DOHH2 (cell line): ENCODE measurements at regions not wholly inside any gene's neighbourhood (a gene's known extent, or its start where the extent isn't known, plus 50 kb on each side); places are given as distances from the start of the nearest gene placed in this dataset.

Experiments used
- H3F3A ChIP-seq: fragments of 200-600 bp; sonication (generic), shearing (Covaris generic); 2 replicates; pipeline ENCODE4 v1.6.0; 2016; ENCODE audit warnings: antibody characterized with exemption, mild to moderate bottlenecking; ENCODE audit not compliant: control insufficient read depth, insufficient read depth
- H3K27ac ChIP-seq: fragments of 200-600 bp; sonication (generic); 2 replicates; pipeline ENCODE4 v1.5.1; 2014; ENCODE audit warnings: low read depth, mild to moderate bottlenecking, low read length, moderate library complexity
- H3K27me3 ChIP-seq: fragments of 200-600 bp; sonication (generic); 2 replicates; pipeline ENCODE4 v1.6.1; 2014; ENCODE audit warnings: mild to moderate bottlenecking, low read length, mixed read lengths; ENCODE audit not compliant: control insufficient read depth
- H3K36me3 ChIP-seq: fragments of 200-600 bp; sonication (generic); 2 replicates; pipeline ENCODE4 v1.6.1; 2014; ENCODE audit warnings: mild to moderate bottlenecking, low read length, moderate library complexity, mixed read lengths; ENCODE audit not compliant: control insufficient read depth
- H3K4me1 ChIP-seq: fragments of 200-600 bp; sonication (generic); 2 replicates; pipeline ENCODE4 v1.6.1; 2014; ENCODE audit warnings: mild to moderate bottlenecking, low read length, mixed read lengths; ENCODE audit not compliant: control insufficient read depth
- H3K4me2 ChIP-seq: fragments of 200-600 bp; sonication (generic); 2 replicates; pipeline ENCODE4 v1.6.0; 2014; ENCODE audit warnings: mild to moderate bottlenecking, low read length, moderate library complexity
- H3K4me3 ChIP-seq: fragments of 200-600 bp; sonication (generic); 2 replicates; pipeline ENCODE4 v1.5.1; 2014; ENCODE audit warnings: mild to moderate bottlenecking, low read length, mixed read lengths
- H3K79me2 ChIP-seq: fragments of 200-600 bp; sonication (generic); 2 replicates; pipeline ENCODE4 v1.6.1; 2014; ENCODE audit warnings: mild to moderate bottlenecking, low read length, mixed read lengths; ENCODE audit not compliant: control insufficient read depth
- H3K9me2 ChIP-seq: fragments of 200-600 bp; sonication (generic); replicated peaks from 2 replicates; pipeline ENCODE4 v1.6.1; 2014; ENCODE audit warnings: mild to moderate bottlenecking, low read length, mixed read lengths; ENCODE audit not compliant: control insufficient read depth
- H3K9me3 ChIP-seq: fragments of 200-600 bp; sonication (generic); 2 replicates; pipeline ENCODE4 v1.6.1; 2014; ENCODE audit warnings: antibody characterized with exemption, low read length, mixed read lengths; ENCODE audit not compliant: control insufficient read depth, insufficient read depth
- H4K20me1 ChIP-seq: fragments of 200-600 bp; sonication (generic); 2 replicates; pipeline ENCODE4 v1.6.0; 2014; ENCODE audit warnings: low read depth, mild to moderate bottlenecking, antibody characterized with exemption, low read length, moderate library complexity; ENCODE audit not compliant: control insufficient read depth, insufficient read depth
- EZH2phosphoT487 ChIP-seq: fragments of 200-600 bp; sonication (generic); IDR thresholded peaks from 2 replicates; pipeline ENCODE4 v1.6.1; 2017; ENCODE audit warnings: borderline replicate concordance, mild to moderate bottlenecking, antibody characterized with exemption, low read length, moderate library complexity, mixed read lengths
- TF ChIP-seq, protein P1 (sequence below): fragments of 200-600 bp; sonication (generic); IDR thresholded peaks from one replicate; pipeline ENCODE4 v1.5.1; 2014; ENCODE audit warnings: antibody characterized with exemption, mild to moderate bottlenecking, low read depth, low read length; ENCODE audit not compliant: poor library complexity, severe bottlenecking

DNA sequence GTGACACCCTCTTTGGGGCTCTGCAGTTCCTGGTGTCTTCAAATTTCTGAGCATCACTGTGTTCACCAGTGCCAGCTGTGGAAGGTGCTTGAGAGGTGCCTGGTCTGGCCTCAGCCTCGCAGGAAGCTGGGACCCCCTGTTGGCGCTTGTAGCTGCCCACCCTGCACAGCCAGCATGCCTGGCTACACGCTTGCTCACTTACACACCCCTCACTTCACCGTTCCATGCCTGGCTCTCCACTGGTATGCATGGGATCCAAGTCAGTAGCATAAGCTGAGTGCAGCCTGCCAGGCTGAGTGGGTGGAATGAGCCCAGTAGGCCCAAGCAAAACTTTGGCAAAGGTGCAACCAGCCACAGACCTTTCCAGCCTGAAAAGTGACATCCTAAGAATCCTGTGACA, 801.4 kb upstream of the PTPRD start:
- H3K9me3 ChIP-seq = peaks cover 8% of the 10 kb centered on the region; the same call in 1 of the 2 replicates
- H4K20me1 ChIP-seq = no peaks in the 10 kb centered on the region
- no peaks in the 10 kb centered on the region for H3K9me2 ChIP-seq
- no peaks in the 10 kb centered on the region for H3K27me3 ChIP-seq
- no peak overlapping the region for H3K4me3 ChIP-seq
- H3F3A ChIP-seq = no peaks in the 10 kb centered on the region
- no peaks in the 10 kb centered on the region for H3K79me2 ChIP-seq
- no peak for TF ChIP-seq EZH2phosphoT487
- TF ChIP-seq, protein P1, sequence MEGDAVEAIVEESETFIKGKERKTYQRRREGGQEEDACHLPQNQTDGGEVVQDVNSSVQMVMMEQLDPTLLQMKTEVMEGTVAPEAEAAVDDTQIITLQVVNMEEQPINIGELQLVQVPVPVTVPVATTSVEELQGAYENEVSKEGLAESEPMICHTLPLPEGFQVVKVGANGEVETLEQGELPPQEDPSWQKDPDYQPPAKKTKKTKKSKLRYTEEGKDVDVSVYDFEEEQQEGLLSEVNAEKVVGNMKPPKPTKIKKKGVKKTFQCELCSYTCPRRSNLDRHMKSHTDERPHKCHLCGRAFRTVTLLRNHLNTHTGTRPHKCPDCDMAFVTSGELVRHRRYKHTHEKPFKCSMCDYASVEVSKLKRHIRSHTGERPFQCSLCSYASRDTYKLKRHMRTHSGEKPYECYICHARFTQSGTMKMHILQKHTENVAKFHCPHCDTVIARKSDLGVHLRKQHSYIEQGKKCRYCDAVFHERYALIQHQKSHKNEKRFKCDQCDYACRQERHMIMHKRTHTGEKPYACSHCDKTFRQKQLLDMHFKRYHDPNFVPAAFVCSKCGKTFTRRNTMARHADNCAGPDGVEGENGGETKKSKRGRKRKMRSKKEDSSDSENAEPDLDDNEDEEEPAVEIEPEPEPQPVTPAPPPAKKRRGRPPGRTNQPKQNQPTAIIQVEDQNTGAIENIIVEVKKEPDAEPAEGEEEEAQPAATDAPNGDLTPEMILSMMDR = no peak
- H3K4me2 ChIP-seq = no peak overlapping the region
- H3K4me1 ChIP-seq = no peaks in the 10 kb centered on the region
- H3K36me3 ChIP-seq = no peaks in the 10 kb centered on the region
- no peak overlapping the region for H3K27ac ChIP-seq

- no peak for TF ChIP-seq EZH2phosphoT487
- TF ChIP-seq, protein P1 = no peak
- H3K4me3 ChIP-seq = no peak overlapping the region
- no peaks in the 10 kb centered on the region for H3K79me2 ChIP-seq
- no peaks in the 10 kb centered on the region for H3K36me3 ChIP-seq
- no peaks in the 10 kb centered on the region for H3K27me3 ChIP-seq
- no peak overlapping the region for H3K4me2 ChIP-seq
- H3K9me2 ChIP-seq = no peaks in the 10 kb centered on the region
- H3K9me3 ChIP-seq = peaks cover 8% of the 10 kb centered on the region; the same call in 1 of the 2 replicates
- no peaks in the 10 kb centered on the region for H3K4me1 ChIP-seq
- H3K27ac ChIP-seq = no peak overlapping the region
- H3F3A ChIP-seq = no peaks in the 10 kb centered on the region
- H4K20me1 ChIP-seq = no peaks in the 10 kb centered on the region
These were observed 805.0 kb upstream of the PTPRD start for GRCh38 chr9:11417782-11418181.

- H3K36me3 ChIP-seq = no peaks in the 10 kb centered on the region
- no peaks in the 10 kb centered on the region for H3K9me3 ChIP-seq
- no peak overlapping the region for H3K4me2 ChIP-seq
- H3K27ac ChIP-seq = no peak overlapping the region
- TF ChIP-seq, protein P1 = no peak
- TF ChIP-seq EZH2phosphoT487 = no peak
- no peaks in the 10 kb centered on the region for H3K9me2 ChIP-seq
- H4K20me1 ChIP-seq = no peaks in the 10 kb centered on the region
- H3K79me2 ChIP-seq = no peaks in the 10 kb centered on the region
- no peaks in the 10 kb centered on the region for H3K4me1 ChIP-seq
- H3K27me3 ChIP-seq = no peaks in the 10 kb centered on the region
- no peaks in the 10 kb centered on the region for H3F3A ChIP-seq
- no peak overlapping the region for H3K4me3 ChIP-seq
These were observed 818.7 kb upstream of the PTPRD start for GRCh38 chr9:11431490-11431889.

GRCh38 chr9:11432361-11432760, 819.6 kb upstream of the PTPRD start:
- Histone ChIP-seq H3K4me2 (no peak overlapping the region), H3K4me1 (no peaks in the 10 kb centered on the region), H3K9me3 (no peaks in the 10 kb centered on the region), H3K79me2 (no peaks in the 10 kb centered on the region), H3K9me2 (no peaks in the 10 kb centered on the region), H3K27ac (no peak overlapping the region), H3K36me3 (no peaks in the 10 kb centered on the region), H3K27me3 (no peaks in the 10 kb centered on the region), H4K20me1 (no peaks in the 10 kb centered on the region), H3F3A (no peaks in the 10 kb centered on the region), H3K4me3 (no peak overlapping the region)
- TF ChIP-seq EZH2phosphoT487 = no peak
- TF ChIP-seq, protein P1 = no peak
